Tibial nerve (tissue), 4 donors: ENCODE measurements at regions not wholly inside any gene's neighbourhood (a gene's known extent, or its start where the extent isn't known, plus 50 kb on each side); places are given as distances from the start of the nearest gene placed in this dataset.

Experiments
- CTCF ChIP-seq, 5 experiments: fragments of 200-600 bp in 3 of 5; fragments of 450-650 bp in 2 of 5; sonication (generic) in 3 of 5; IDR thresholded peaks; one replicate each; pipeline ENCODE4 v1.5.1; 2016 to 2019; ENCODE audit warnings: antibody characterized with exemption in 5 of 5, mild to moderate bottlenecking in 3 of 5, moderate library complexity in 2 of 5
- EP300 ChIP-seq, 2 donors: sonication (generic); formaldehyde crosslinking; IDR thresholded peaks; one replicate each; pipeline ENCODE4 v1.6.1; 2017; ENCODE audit warnings: antibody characterized with exemption in 2 of 2, mild to moderate bottlenecking in 1 of 2
- POLR2A ChIP-seq, 2 donors: fragments of 450-650 bp; IDR thresholded peaks; one replicate each; pipeline ENCODE4 v1.6.1; 2017; ENCODE audit warnings: antibody characterized with exemption in 2 of 2, mild to moderate bottlenecking in 2 of 2, moderate library complexity in 2 of 2

- TF ChIP-seq CTCF (IDR thresholded peaks at IDR 0.05): no peak
- TF ChIP-seq POLR2A (IDR thresholded peaks at IDR 0.05): no peak
- no peak for TF ChIP-seq EP300 (IDR thresholded peaks at IDR 0.05)
Observed at GRCh38 chr9:68643901-68644809, 60.9 kb upstream of the PIP5K1B start.
